SU-DHL-6 (cell line): ENCODE measurements at regions not wholly inside any gene's neighbourhood (a gene's known extent, or its start where the extent isn't known, plus 50 kb on each side); places are given as distances from the start of the nearest gene placed in this dataset.

ENCODE experiments used
- EZH2phosphoT487 ChIP-seq: fragments of 200-600 bp; sonication (generic), shearing (Covaris generic); conservative IDR thresholded peaks from 2 replicates; pipeline ENCODE4 v1.6.1; 2018; ENCODE audit warnings: mild to moderate bottlenecking, antibody characterized with exemption, low read length, moderate library complexity, mixed read lengths
- TF ChIP-seq, protein P1 (sequence below): fragments of 200-600 bp; sonication (generic); IDR thresholded peaks from one replicate; pipeline ENCODE4 v1.5.1; 2017; ENCODE audit warnings: antibody characterized with exemption, mild to moderate bottlenecking, low read length, moderate library complexity; ENCODE audit not compliant: insufficient read depth, poor library complexity, severe bottlenecking

DNA sequence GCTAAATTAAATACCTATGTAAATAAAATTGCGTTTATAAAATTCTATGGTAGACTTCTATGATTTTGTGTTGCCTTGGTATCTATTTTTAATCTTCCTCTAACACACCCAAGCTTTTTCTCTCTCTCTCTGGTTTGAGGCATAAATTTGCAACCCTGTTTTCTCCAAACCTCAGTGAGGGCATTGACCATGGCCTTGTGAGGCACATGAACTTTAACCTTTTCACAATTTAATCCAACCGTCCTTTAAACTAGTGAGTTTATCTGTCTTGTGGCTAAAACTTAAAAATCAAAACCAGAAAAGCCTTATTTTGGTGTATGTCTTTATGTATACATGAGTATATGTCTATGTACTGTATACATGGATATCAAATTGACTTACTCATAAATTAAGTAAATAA is 746.6 kb upstream of the B3GALT2 start:
- TF ChIP-seq, protein P1, sequence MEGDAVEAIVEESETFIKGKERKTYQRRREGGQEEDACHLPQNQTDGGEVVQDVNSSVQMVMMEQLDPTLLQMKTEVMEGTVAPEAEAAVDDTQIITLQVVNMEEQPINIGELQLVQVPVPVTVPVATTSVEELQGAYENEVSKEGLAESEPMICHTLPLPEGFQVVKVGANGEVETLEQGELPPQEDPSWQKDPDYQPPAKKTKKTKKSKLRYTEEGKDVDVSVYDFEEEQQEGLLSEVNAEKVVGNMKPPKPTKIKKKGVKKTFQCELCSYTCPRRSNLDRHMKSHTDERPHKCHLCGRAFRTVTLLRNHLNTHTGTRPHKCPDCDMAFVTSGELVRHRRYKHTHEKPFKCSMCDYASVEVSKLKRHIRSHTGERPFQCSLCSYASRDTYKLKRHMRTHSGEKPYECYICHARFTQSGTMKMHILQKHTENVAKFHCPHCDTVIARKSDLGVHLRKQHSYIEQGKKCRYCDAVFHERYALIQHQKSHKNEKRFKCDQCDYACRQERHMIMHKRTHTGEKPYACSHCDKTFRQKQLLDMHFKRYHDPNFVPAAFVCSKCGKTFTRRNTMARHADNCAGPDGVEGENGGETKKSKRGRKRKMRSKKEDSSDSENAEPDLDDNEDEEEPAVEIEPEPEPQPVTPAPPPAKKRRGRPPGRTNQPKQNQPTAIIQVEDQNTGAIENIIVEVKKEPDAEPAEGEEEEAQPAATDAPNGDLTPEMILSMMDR, result no peak
- no peak for TF ChIP-seq EZH2phosphoT487
